Mucosa of descending colon (tissue), 3 donors: ENCODE measurements at regions not wholly inside any gene's neighbourhood (a gene's known extent, or its start where the extent isn't known, plus 50 kb on each side); places are given as distances from the start of the nearest gene placed in this dataset.
"Not testable (repeated sequence)": the region's sequence is repeated elsewhere in the genome, so short reads cannot be mapped to it uniquely, and the experiment has no call there.

Source experiments
- ATAC-seq: fragments of 200-7000 bp; cut with Tn5 transposase; one replicate; pipeline ENCODE4 v1.9.1; 2020; ENCODE audit warnings: mild to moderate bottlenecking, moderate library complexity
- DNase-seq, 3 donors: peaks; one replicate each; pipeline ENCODE4 v3.0.0-alpha.2; 2020
- H3K36me3 ChIP-seq: fragments of 200-600 bp; one replicate; pipeline ENCODE4 v1.8.0; 2021; ENCODE audit warnings: low read depth, mild to moderate bottlenecking
- H3K4me1 ChIP-seq: fragments of 200-600 bp; one replicate; pipeline ENCODE4 v1.8.0; 2021; ENCODE audit warnings: low read depth, mild to moderate bottlenecking
- H3K4me3 ChIP-seq: fragments of 200-600 bp; one replicate; pipeline ENCODE4 v1.8.0; 2021; ENCODE audit warnings: mild to moderate bottlenecking
- H3K9me3 ChIP-seq: fragments of 200-600 bp; one replicate; pipeline ENCODE4 v1.8.0; 2021; ENCODE audit warnings: mild to moderate bottlenecking
- CTCF ChIP-seq: fragments of 200-600 bp; IDR thresholded peaks from one replicate; pipeline ENCODE4 v1.8.0; 2022; ENCODE audit warnings: antibody characterized with exemption, mild to moderate bottlenecking
- intact Hi-C, 2 donors: fragments of 100-400 bp; cut with DNase I in 1 of 2; cut with micrococcal nuclease in 1 of 2; formaldehyde crosslinking; loops; one replicate each; pipeline versions ENCODE4 v1.11.0 to v1.11.1; 2022; cut with DNase I, micrococcal nuclease
- donor health status: DM: no; HTN: no; CAD: no; lungs with moderate emphysema.
- donor health status: DM: no; HTN: no; CAD: no.
- donor health status: DM: no; HTN: yes; CAD: no.

DNA sequence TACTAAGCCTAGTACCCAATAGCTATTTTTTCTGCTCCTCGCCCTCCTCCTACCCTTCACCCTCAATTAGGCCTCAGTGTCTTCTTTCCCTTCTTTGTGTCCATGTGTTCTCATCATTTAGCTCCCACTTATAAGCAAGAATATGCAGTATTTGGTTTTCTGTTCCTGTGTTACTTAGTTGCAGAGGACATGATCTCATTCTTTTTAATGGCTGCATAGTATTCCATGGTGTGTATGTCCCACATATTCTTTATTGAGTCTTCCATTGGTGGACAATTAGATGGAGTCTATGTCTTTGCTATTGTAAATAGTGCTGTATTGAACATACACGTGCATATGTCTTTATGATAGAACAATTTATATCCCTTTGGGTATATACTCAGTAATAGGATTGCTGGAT, 106.9 kb upstream of the NR5A2 start:
- no peaks in the 10 kb centered on the region for H3K9me3 ChIP-seq
- no peak overlapping the region for H3K4me3 ChIP-seq
- no peaks in the 10 kb centered on the region for H3K4me1 ChIP-seq
- ATAC-seq (no peak), DNase-seq (no peak)
- no peaks in the 10 kb centered on the region for H3K36me3 ChIP-seq
- intact Hi-C loops: no loop called here
- no peak for TF ChIP-seq CTCF

DNA sequence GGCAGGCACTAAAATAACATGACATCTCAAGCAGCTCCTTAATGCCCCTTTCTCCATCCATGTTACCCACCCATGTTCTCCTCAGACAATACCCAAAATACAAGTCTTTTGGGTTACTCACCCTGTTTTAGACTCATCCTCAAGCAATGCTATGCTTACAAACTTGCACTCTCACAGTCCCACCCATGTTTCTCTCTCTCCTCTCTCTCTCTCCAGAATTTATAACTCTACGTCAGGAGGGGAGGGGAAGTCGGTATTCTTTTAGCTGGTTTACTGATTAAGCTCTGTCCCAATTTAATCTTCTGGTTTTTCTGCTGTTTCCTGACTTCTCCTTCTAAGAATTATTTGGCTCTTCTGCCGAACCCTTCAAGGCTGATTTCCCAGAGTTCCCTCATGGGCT, 98.0 kb upstream of the NR5A2 start:
- H3K9me3 ChIP-seq: no peaks in the 10 kb centered on the region
- DNase-seq (no peak), ATAC-seq (no peak)
- H3K36me3 ChIP-seq: no peaks in the 10 kb centered on the region
- H3K4me3 ChIP-seq: no peak overlapping the region
- no peaks in the 10 kb centered on the region for H3K4me1 ChIP-seq
- no peak for TF ChIP-seq CTCF
- intact Hi-C loops: no loop called here

DNA sequence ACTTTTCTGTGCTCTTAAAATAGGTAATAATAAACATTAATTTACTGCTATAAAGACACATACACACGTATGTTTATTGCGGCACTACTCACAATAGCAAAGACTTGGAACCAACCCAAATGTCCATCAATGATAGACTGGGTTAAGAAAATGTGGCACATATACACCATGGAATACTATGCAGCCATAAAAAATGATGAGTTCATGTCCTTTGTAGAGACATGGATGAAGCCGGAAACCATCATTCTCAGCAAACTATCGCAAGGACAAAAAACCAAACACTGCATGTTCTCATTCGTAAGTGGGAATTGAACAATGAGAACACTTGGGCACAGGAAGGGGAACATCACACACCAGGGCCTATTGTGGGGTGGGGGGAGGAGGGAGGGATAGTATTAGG, 97.4 kb upstream of the NR5A2 start:
- DNase-seq, H3K4me1 ChIP-seq, ATAC-seq, H3K9me3 ChIP-seq, H3K4me3 ChIP-seq, intact Hi-C loops, H3K36me3 ChIP-seq: not testable (repeated sequence)

- Histone ChIP-seq H3K4me1 (no peaks in the 10 kb centered on the region), H3K36me3 (no peaks in the 10 kb centered on the region), H3K4me3 (no peak overlapping the region), H3K9me3 (no peaks in the 10 kb centered on the region)
- DNase-seq (peak in 1 of 3 donors; percentile 31), ATAC-seq (no peak)
- intact Hi-C loops: no loop called here
- no peak for TF ChIP-seq CTCF
These were observed 95.7 kb upstream of the NR5A2 start for GRCh38 chr1:199931666-199932377.

- no peaks in the 10 kb centered on the region for H3K4me1 ChIP-seq
- no peaks in the 10 kb centered on the region for H3K36me3 ChIP-seq
- no peak for ATAC-seq
- H3K4me3 ChIP-seq: no peak overlapping the region
- DNase-seq: no peak
- intact Hi-C loops: no loop called here
- H3K9me3 ChIP-seq: no peaks in the 10 kb centered on the region
- no peak for TF ChIP-seq CTCF
These were observed 95.0 kb upstream of the NR5A2 start for GRCh38 chr1:199932462-199932861.

DNA sequence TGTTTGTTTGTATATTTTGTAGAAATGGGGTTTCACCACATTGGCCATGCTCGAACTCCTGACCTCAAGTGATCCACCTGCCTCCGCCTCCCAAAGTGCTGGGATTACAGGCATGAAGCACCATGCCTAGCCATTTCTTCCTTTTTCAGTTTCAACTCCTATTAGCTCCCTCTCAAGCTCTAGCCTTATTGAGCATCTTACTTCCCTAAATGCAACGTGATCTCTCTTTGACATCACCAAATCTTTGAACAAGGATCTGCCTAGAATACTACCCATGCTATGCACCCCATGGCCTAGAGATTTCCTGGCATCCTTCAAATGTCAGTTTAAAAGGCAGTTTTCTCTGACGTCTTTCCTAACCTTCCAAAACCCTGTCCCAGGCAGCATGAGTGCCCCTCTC, 91.1 kb upstream of the NR5A2 start:
- Histone ChIP-seq H3K36me3 (no peaks in the 10 kb centered on the region), H3K9me3 (no peaks in the 10 kb centered on the region), H3K4me1 (no peaks in the 10 kb centered on the region), H3K4me3 (no peak overlapping the region)
- intact Hi-C loops: no loop called here
- no peak for TF ChIP-seq CTCF
- DNase-seq: no peak
- no peak for ATAC-seq
